ENCODE measurements at regions not wholly inside any gene's neighbourhood (a gene's known extent, or its start where the extent isn't known, plus 50 kb on each side); places are given as distances from the start of the nearest gene placed in this dataset.

DNA sequence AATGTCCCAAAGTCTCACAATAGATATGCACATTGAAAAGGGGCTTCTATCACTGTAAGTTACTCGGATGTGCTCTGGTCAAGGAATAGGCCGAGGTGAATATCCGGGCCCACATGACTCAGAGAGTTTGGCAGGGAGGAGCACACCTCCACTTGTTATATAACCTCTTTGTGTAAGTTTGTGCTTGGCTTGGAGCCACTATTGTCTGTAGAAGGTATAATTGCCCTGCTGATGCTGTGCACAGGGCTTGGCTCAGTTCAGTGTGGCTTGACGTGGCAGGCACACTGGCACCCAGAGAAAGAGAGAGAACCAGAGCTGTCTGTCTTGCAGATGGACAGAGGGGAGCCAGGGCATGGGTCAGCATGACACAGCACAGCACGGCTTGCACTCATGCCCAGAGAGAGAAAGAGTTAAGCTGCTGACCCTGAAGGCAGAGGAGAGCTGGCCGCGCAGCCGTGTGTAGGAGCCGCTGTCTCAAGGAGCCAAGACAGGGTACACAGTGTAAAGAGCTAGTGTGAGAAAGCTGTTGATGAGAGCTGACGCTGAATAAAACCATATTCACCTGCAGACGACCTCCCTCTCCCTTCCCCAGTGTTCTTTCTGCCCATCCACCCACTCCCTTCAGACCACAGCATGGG is 482.5 kb downstream of the C6orf118 start:
- Histone ChIP-seq H3T11ph (ENCODE audit: low read length) (no peak overlapping the region), H3K56ac (ENCODE audit: insufficient read length, low read depth, low read length) (no peak overlapping the region), H2AK5ac (ENCODE audit: insufficient read length, low read length) (no peak overlapping the region), H3K79me1 (ENCODE audit: insufficient read depth, low read depth, low read length, poor library complexity, severe bottlenecking) (no peaks in the 10 kb centered on the region), H2AFZ (ENCODE audit: low read length) (no peak overlapping the region), H3K9me3 (ENCODE audit: control insufficient read depth, low read depth, low read length) (no peaks in the 10 kb centered on the region), H3K4me2 (ENCODE audit: insufficient read depth, insufficient read length, low read length) (no peak overlapping the region), H4K91ac (ENCODE audit: insufficient read length, low read depth, low read length) (no peak overlapping the region), H3K27ac (ENCODE audit: insufficient read length, low read depth, low read length) (no peak overlapping the region), H3K4me1 (ENCODE audit: insufficient read depth, low read length) (no peaks in the 10 kb centered on the region), H2BK5ac (ENCODE audit: insufficient read length, low read length) (no peak overlapping the region), H3K18ac (ENCODE audit: insufficient read length, low read depth, low read length) (no peak overlapping the region), H2BK20ac (ENCODE audit: low read depth, low read length, poor library complexity, severe bottlenecking) (no peak overlapping the region), H3K23ac (ENCODE audit: insufficient read length, low read depth, low read length) (no peak overlapping the region), H2BK120ac (ENCODE audit: low read depth, low read length, poor library complexity, severe bottlenecking) (no peak overlapping the region), H3K4ac (ENCODE audit: low read depth, low read length) (no peak overlapping the region), H2BK12ac (ENCODE audit: insufficient read length, low read depth, low read length) (no peak overlapping the region), H3K27me3 (ENCODE audit: insufficient read depth, low read length) (no peaks in the 10 kb centered on the region), H3K79me2 (ENCODE audit: insufficient read depth, low read length) (no peaks in the 10 kb centered on the region), H3K14ac (ENCODE audit: insufficient read depth, low read length) (no peak overlapping the region), H2BK15ac (ENCODE audit: low read depth, low read length) (no peak overlapping the region), H4K20me1 (ENCODE audit: control insufficient read depth, insufficient read depth, insufficient read length) (no peaks in the 10 kb centered on the region), H3K9ac (ENCODE audit: extremely low read depth, insufficient read length, low read length) (no peak overlapping the region), H4K8ac (replicated peaks; ENCODE audit: insufficient read length, low read depth, low read length) (no peak overlapping the region), H3K23me2 (ENCODE audit: insufficient read length, low read depth, low read length, poor library complexity, severe bottlenecking) (no peaks in the 10 kb centered on the region), H4K5ac (ENCODE audit: insufficient read length, low read depth, low read length) (no peak overlapping the region)
- Mint-ChIP-seq H3K4me3 (no peak overlapping the region), H3K36me3 (ENCODE audit: insufficient read depth in 1 of 3, low read depth in 3 of 3) (no peaks in the 10 kb centered on the region; a peak in 1 of 7 replicates), H3K27me3 (ENCODE audit: low read depth) (no peaks in the 10 kb centered on the region), H3K9me3 (peaks cover 0 to 2% of the 10 kb centered on the region in 2 experiments; a peak in 2 of 5 replicates), H3K27ac (peak overlapping the region in 2 of 3 experiments; percentile 70 to 78; a peak in 3 of 7 replicates), H3K4me1 (peaks cover 0 to 4% of the 10 kb centered on the region in 2 experiments; a peak in 1 of 4 replicates)
- TF ChIP-seq, protein P1, sequence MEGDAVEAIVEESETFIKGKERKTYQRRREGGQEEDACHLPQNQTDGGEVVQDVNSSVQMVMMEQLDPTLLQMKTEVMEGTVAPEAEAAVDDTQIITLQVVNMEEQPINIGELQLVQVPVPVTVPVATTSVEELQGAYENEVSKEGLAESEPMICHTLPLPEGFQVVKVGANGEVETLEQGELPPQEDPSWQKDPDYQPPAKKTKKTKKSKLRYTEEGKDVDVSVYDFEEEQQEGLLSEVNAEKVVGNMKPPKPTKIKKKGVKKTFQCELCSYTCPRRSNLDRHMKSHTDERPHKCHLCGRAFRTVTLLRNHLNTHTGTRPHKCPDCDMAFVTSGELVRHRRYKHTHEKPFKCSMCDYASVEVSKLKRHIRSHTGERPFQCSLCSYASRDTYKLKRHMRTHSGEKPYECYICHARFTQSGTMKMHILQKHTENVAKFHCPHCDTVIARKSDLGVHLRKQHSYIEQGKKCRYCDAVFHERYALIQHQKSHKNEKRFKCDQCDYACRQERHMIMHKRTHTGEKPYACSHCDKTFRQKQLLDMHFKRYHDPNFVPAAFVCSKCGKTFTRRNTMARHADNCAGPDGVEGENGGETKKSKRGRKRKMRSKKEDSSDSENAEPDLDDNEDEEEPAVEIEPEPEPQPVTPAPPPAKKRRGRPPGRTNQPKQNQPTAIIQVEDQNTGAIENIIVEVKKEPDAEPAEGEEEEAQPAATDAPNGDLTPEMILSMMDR (conservative IDR thresholded peaks at IDR 0.05) = no peak
- no CpG with 5 or more reads among the region's 11 CpGs for WGBS (ENCODE audit: extremely low coverage, insufficient read length, low lambda C conversion rate)
- no peak for DNase-seq

Data from H9 (cell line).